ENCODE measurements at regions not wholly inside any gene's neighbourhood (a gene's known extent, or its start where the extent isn't known, plus 50 kb on each side); places are given as distances from the start of the nearest gene placed in this dataset.

- no peak for DNase-seq
- no peak overlapping the region for H2AFZ ChIP-seq (ENCODE audit: low read length)
Observed at GRCh38 chr21:15333136-15333710, 268.4 kb upstream of the NRIP1 start.

More at GRCh38 chr21:15333136-15333710, 268.4 kb upstream of the NRIP1 start:
- Histone ChIP-seq H2BK15ac (ENCODE audit: low read depth, low read length) (no peak overlapping the region), H4K20me1 (ENCODE audit: control insufficient read depth, insufficient read depth, insufficient read length) (no peaks in the 10 kb centered on the region), H3K23ac (ENCODE audit: insufficient read length, low read depth, low read length) (no peak overlapping the region), H3K4me1 (ENCODE audit: insufficient read depth, low read length) (no peaks in the 10 kb centered on the region), H3K4ac (ENCODE audit: low read depth, low read length) (no peak overlapping the region), H3K27me3 (ENCODE audit: insufficient read depth, low read length) (no peaks in the 10 kb centered on the region), H2BK20ac (ENCODE audit: low read depth, low read length, poor library complexity, severe bottlenecking) (no peak overlapping the region), H3K79me1 (ENCODE audit: insufficient read depth, low read depth, low read length, poor library complexity, severe bottlenecking) (no peaks in the 10 kb centered on the region), H3K18ac (ENCODE audit: insufficient read length, low read depth, low read length) (no peak overlapping the region), H3K79me2 (ENCODE audit: insufficient read depth, low read length) (no peaks in the 10 kb centered on the region), H3K56ac (ENCODE audit: insufficient read length, low read depth, low read length) (no peak overlapping the region), H3K23me2 (ENCODE audit: insufficient read length, low read depth, low read length, poor library complexity, severe bottlenecking) (no peaks in the 10 kb centered on the region), H2AK5ac (ENCODE audit: insufficient read length, low read length) (no peak overlapping the region), H3K4me2 (ENCODE audit: insufficient read depth, insufficient read length, low read length) (no peak overlapping the region), H2BK120ac (ENCODE audit: low read depth, low read length, poor library complexity, severe bottlenecking) (no peak overlapping the region), H4K8ac (replicated peaks; ENCODE audit: insufficient read length, low read depth, low read length) (no peak overlapping the region), H4K5ac (ENCODE audit: insufficient read length, low read depth, low read length) (no peak overlapping the region), H3K9ac (ENCODE audit: extremely low read depth, insufficient read length, low read length) (no peak overlapping the region), H2BK5ac (ENCODE audit: insufficient read length, low read length) (no peak overlapping the region), H3K27ac (ENCODE audit: insufficient read length, low read depth, low read length) (no peak overlapping the region), H3K9me3 (ENCODE audit: control insufficient read depth, low read depth, low read length) (no peaks in the 10 kb centered on the region), H4K91ac (ENCODE audit: insufficient read length, low read depth, low read length) (no peak overlapping the region), H3K14ac (ENCODE audit: insufficient read depth, low read length) (no peak overlapping the region), H3T11ph (ENCODE audit: low read length) (no peak overlapping the region), H2BK12ac (ENCODE audit: insufficient read length, low read depth, low read length) (no peak overlapping the region)
- no peaks in the 10 kb centered on the region; a peak in 1 of 5 replicates for H3K9me3 Mint-ChIP-seq
- H3K27me3 Mint-ChIP-seq (ENCODE audit: low read depth) = no peaks in the 10 kb centered on the region
- H3K4me1 Mint-ChIP-seq = no peaks in the 10 kb centered on the region
- TF ChIP-seq, protein P1, sequence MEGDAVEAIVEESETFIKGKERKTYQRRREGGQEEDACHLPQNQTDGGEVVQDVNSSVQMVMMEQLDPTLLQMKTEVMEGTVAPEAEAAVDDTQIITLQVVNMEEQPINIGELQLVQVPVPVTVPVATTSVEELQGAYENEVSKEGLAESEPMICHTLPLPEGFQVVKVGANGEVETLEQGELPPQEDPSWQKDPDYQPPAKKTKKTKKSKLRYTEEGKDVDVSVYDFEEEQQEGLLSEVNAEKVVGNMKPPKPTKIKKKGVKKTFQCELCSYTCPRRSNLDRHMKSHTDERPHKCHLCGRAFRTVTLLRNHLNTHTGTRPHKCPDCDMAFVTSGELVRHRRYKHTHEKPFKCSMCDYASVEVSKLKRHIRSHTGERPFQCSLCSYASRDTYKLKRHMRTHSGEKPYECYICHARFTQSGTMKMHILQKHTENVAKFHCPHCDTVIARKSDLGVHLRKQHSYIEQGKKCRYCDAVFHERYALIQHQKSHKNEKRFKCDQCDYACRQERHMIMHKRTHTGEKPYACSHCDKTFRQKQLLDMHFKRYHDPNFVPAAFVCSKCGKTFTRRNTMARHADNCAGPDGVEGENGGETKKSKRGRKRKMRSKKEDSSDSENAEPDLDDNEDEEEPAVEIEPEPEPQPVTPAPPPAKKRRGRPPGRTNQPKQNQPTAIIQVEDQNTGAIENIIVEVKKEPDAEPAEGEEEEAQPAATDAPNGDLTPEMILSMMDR (conservative IDR thresholded peaks at IDR 0.05) = no peak
- no CpG with 5 or more reads among the region's 1 CpG for WGBS (ENCODE audit: extremely low coverage, insufficient read length, low lambda C conversion rate)
- H3K4me3 Mint-ChIP-seq = no peak overlapping the region
- H3K27ac Mint-ChIP-seq = no peak overlapping the region
- H3K36me3 Mint-ChIP-seq (ENCODE audit: insufficient read depth in 1 of 3, low read depth in 3 of 3) = no peaks in the 10 kb centered on the region
